ENCODE measurements at regions not wholly inside any gene's neighbourhood (a gene's known extent, or its start where the extent isn't known, plus 50 kb on each side); places are given as distances from the start of the nearest gene placed in this dataset.

DNA sequence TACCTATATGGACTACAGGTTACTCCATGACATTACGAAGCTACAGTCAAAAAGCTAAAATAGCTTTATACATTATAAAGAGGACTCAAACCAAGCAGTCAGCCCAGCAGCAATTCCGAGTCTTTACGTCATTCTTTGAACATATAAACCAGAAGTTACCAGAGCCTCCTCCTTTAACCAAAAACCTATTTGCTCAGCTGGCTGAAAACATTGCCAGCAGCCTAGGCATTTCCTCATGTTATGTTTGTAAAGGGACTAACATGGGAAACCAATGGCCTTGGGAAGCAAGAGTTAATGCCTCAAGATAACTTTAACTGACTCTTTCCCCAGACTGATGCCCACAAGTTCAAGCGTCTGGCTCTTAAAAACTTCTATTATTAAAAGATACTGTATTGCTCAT, 104.1 kb upstream of the ZNF492 start:
- Histone ChIP-seq H3K9me3 (ENCODE audit: control insufficient read depth, insufficient read depth, low read length) (peaks cover 20% of the 10 kb centered on the region), H3K14ac (replicated peaks; ENCODE audit: low read depth, low read length) (no peak overlapping the region), H2AK9ac (replicated peaks; ENCODE audit: low read depth, low read length, poor library complexity) (no peak overlapping the region), H3K4ac (ENCODE audit: low read depth, low read length) (no peak overlapping the region), H2BK5ac (ENCODE audit: low read depth, low read length, poor library complexity, severe bottlenecking) (no peak overlapping the region), H3K27me3 (ENCODE audit: control insufficient read depth, insufficient read depth, low read length) (no peaks in the 10 kb centered on the region), H2BK120ac (ENCODE audit: low read depth, low read length) (no peak overlapping the region), H3K4me2 (ENCODE audit: low read depth, low read length) (no peak overlapping the region), H2AFZ (replicated peaks; ENCODE audit: low read length, poor library complexity) (no peak overlapping the region), H3K27ac (ENCODE audit: insufficient read depth, low read length) (no peak overlapping the region), H3K56ac (ENCODE audit: extremely low read depth, insufficient read depth, low read length) (no peak overlapping the region), H2AK5ac (ENCODE audit: low read depth, low read length) (no peak overlapping the region), H3K4me3 (ENCODE audit: insufficient read depth, low read depth, low read length) (no peak overlapping the region), H4K91ac (ENCODE audit: insufficient read depth, low read depth, low read length) (no peak overlapping the region), H4K5ac (ENCODE audit: low read depth, low read length) (no peak overlapping the region), H3K79me1 (ENCODE audit: low read depth in 1 of 2, low read length in 2 of 2) (no peaks in the 10 kb centered on the region), H3K18ac (ENCODE audit: low read depth, low read length) (no peak overlapping the region), H3K36me3 (ENCODE audit: control insufficient read depth, insufficient read depth, low read length) (no peaks in the 10 kb centered on the region), H3K4me1 (ENCODE audit: control insufficient read depth, insufficient read depth, low read length) (no peaks in the 10 kb centered on the region), H2BK15ac (ENCODE audit: low read depth, low read length) (no peak overlapping the region), H3K9ac (ENCODE audit: low read depth, low read length) (no peak overlapping the region), H2BK20ac (ENCODE audit: low read depth, low read length) (no peak overlapping the region), H3K23ac (ENCODE audit: low read depth, low read length) (no peak overlapping the region), H3K9me1 (ENCODE audit: insufficient read depth, low read length) (no peaks in the 10 kb centered on the region), H4K8ac (ENCODE audit: low read depth in 2 of 2, low read length in 2 of 2) (no peak overlapping the region), H4K20me1 (ENCODE audit: insufficient read depth, low read length) (no peaks in the 10 kb centered on the region)
- BruUV-seq (replicated peaks): no TSS peak
- no CpG with 5 or more reads among the region's 4 CpGs for WGBS, 2 experiments (ENCODE audit: extremely low coverage in 2 of 2, insufficient read length in 1 of 2)
- ChIA-PET POLR2A (ENCODE audit: unreplicated experiment) (no interaction called here), CTCF (no interaction called here)
- intact Hi-C loops (cut with micrococcal nuclease): no loop called here
- TF ChIP-seq RFX5 (IDR thresholded peaks at IDR 0.05; ENCODE audit: low read depth, low read length): no peak
- no peak for TF ChIP-seq RCOR1 (IDR thresholded peaks at IDR 0.05; ENCODE audit: insufficient replicate concordance, low read length)
- no peak for TF ChIP-seq SMC3 (IDR thresholded peaks at IDR 0.05; ENCODE audit: low read depth, low read length)
- no peak for TF ChIP-seq POLR2A (IDR thresholded peaks at IDR 0.05; ENCODE audit: low read depth, low read length)
- TF ChIP-seq RAD21 (IDR thresholded peaks at IDR 0.05; ENCODE audit: low read length): no peak
- TF ChIP-seq CEBPB (IDR thresholded peaks at IDR 0.05; ENCODE audit: low read depth, low read length): no peak
- TF ChIP-seq NFE2L2 (IDR thresholded peaks at IDR 0.05; ENCODE audit: low read depth, low read length): no peak
- no peak for TF ChIP-seq MAFK (IDR thresholded peaks at IDR 0.05; ENCODE audit: low read depth, low read length)
- TF ChIP-seq, protein P1, sequence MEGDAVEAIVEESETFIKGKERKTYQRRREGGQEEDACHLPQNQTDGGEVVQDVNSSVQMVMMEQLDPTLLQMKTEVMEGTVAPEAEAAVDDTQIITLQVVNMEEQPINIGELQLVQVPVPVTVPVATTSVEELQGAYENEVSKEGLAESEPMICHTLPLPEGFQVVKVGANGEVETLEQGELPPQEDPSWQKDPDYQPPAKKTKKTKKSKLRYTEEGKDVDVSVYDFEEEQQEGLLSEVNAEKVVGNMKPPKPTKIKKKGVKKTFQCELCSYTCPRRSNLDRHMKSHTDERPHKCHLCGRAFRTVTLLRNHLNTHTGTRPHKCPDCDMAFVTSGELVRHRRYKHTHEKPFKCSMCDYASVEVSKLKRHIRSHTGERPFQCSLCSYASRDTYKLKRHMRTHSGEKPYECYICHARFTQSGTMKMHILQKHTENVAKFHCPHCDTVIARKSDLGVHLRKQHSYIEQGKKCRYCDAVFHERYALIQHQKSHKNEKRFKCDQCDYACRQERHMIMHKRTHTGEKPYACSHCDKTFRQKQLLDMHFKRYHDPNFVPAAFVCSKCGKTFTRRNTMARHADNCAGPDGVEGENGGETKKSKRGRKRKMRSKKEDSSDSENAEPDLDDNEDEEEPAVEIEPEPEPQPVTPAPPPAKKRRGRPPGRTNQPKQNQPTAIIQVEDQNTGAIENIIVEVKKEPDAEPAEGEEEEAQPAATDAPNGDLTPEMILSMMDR (conservative IDR thresholded peaks at IDR 0.05; ENCODE audit: low read depth, low read length): no peak
- TF ChIP-seq, protein P2, sequence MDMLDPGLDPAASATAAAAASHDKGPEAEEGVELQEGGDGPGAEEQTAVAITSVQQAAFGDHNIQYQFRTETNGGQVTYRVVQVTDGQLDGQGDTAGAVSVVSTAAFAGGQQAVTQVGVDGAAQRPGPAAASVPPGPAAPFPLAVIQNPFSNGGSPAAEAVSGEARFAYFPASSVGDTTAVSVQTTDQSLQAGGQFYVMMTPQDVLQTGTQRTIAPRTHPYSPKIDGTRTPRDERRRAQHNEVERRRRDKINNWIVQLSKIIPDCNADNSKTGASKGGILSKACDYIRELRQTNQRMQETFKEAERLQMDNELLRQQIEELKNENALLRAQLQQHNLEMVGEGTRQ (IDR thresholded peaks at IDR 0.05; ENCODE audit: low read depth, low read length): no peak
- TF ChIP-seq FOS (IDR thresholded peaks at IDR 0.05; ENCODE audit: low read depth, low read length): no peak
- TF ChIP-seq BHLHE40 (IDR thresholded peaks at IDR 0.05; ENCODE audit: low read depth, low read length): no peak
- TF ChIP-seq CHD1 (IDR thresholded peaks at IDR 0.05; ENCODE audit: low read depth, low read length): no peak
- TF ChIP-seq, protein P3, sequence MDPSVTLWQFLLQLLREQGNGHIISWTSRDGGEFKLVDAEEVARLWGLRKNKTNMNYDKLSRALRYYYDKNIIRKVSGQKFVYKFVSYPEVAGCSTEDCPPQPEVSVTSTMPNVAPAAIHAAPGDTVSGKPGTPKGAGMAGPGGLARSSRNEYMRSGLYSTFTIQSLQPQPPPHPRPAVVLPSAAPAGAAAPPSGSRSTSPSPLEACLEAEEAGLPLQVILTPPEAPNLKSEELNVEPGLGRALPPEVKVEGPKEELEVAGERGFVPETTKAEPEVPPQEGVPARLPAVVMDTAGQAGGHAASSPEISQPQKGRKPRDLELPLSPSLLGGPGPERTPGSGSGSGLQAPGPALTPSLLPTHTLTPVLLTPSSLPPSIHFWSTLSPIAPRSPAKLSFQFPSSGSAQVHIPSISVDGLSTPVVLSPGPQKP (IDR thresholded peaks at IDR 0.05; ENCODE audit: borderline replicate concordance, low read depth, low read length): no peak
- no peak for TF ChIP-seq MXI1 (IDR thresholded peaks at IDR 0.05; ENCODE audit: borderline replicate concordance, low read depth, low read length)
- TF ChIP-seq MAZ (IDR thresholded peaks at IDR 0.05; ENCODE audit: borderline replicate concordance, low read depth, low read length): no peak
- DNase-seq (no peak), ATAC-seq (ENCODE audit: low read depth) (no peak)
- dilution Hi-C loops (cut with HindIII; ENCODE audit: low sequenced_read_pairs, unreplicated experiment): no loop called here
- in situ Hi-C loops (cut with MboI; ENCODE audit: low sequenced_read_pairs): no loop called here
